ENCODE measurements at regions not wholly inside any gene's neighbourhood (a gene's known extent, or its start where the extent isn't known, plus 50 kb on each side); places are given as distances from the start of the nearest gene placed in this dataset.

GRCh38 chr18:73556904-73557303 is 590.7 kb downstream of the FBXO15 start:
- no peak for DNase-seq
- Histone ChIP-seq H2BK15ac (ENCODE audit: low read depth, low read length) (no peak overlapping the region), H3K56ac (ENCODE audit: insufficient read length, low read depth, low read length) (no peak overlapping the region), H3T11ph (ENCODE audit: low read length) (no peak overlapping the region), H2BK120ac (ENCODE audit: low read depth, low read length, poor library complexity, severe bottlenecking) (no peak overlapping the region), H3K14ac (ENCODE audit: insufficient read depth, low read length) (no peak overlapping the region), H3K4me1 (ENCODE audit: insufficient read depth, low read length) (no peaks in the 10 kb centered on the region), H2BK20ac (ENCODE audit: low read depth, low read length, poor library complexity, severe bottlenecking) (no peak overlapping the region), H4K20me1 (ENCODE audit: control insufficient read depth, insufficient read depth, insufficient read length) (no peaks in the 10 kb centered on the region), H2BK5ac (ENCODE audit: insufficient read length, low read length) (no peak overlapping the region), H3K23ac (ENCODE audit: insufficient read length, low read depth, low read length) (no peak overlapping the region), H3K27me3 (ENCODE audit: insufficient read depth, low read length) (no peaks in the 10 kb centered on the region), H3K18ac (ENCODE audit: insufficient read length, low read depth, low read length) (no peak overlapping the region), H3K79me1 (ENCODE audit: insufficient read depth, low read depth, low read length, poor library complexity, severe bottlenecking) (no peaks in the 10 kb centered on the region), H2AFZ (ENCODE audit: low read length) (no peak overlapping the region), H4K91ac (ENCODE audit: insufficient read length, low read depth, low read length) (no peak overlapping the region), H3K23me2 (ENCODE audit: insufficient read length, low read depth, low read length, poor library complexity, severe bottlenecking) (no peaks in the 10 kb centered on the region), H2BK12ac (ENCODE audit: insufficient read length, low read depth, low read length) (no peak overlapping the region), H3K9ac (ENCODE audit: extremely low read depth, insufficient read length, low read length) (no peak overlapping the region), H3K27ac (ENCODE audit: insufficient read length, low read depth, low read length) (no peak overlapping the region), H4K5ac (ENCODE audit: insufficient read length, low read depth, low read length) (no peak overlapping the region), H3K4ac (ENCODE audit: low read depth, low read length) (no peak overlapping the region), H3K79me2 (ENCODE audit: insufficient read depth, low read length) (no peaks in the 10 kb centered on the region), H3K9me3 (ENCODE audit: control insufficient read depth, low read depth, low read length) (no peaks in the 10 kb centered on the region), H2AK5ac (ENCODE audit: insufficient read length, low read length) (no peak overlapping the region), H3K4me2 (ENCODE audit: insufficient read depth, insufficient read length, low read length) (no peak overlapping the region), H4K8ac (replicated peaks; ENCODE audit: insufficient read length, low read depth, low read length) (no peak overlapping the region)
- no peak for TF ChIP-seq CTCF (conservative IDR thresholded peaks at IDR 0.05)
- Mint-ChIP-seq H3K36me3 (ENCODE audit: insufficient read depth in 1 of 3, low read depth in 3 of 3) (no peaks in the 10 kb centered on the region), H3K27ac (no peak overlapping the region), H3K4me3 (no peak overlapping the region), H3K4me1 (no peaks in the 10 kb centered on the region), H3K27me3 (ENCODE audit: low read depth) (no peaks in the 10 kb centered on the region), H3K9me3 (peaks cover 0 to 3% of the 10 kb centered on the region in 2 experiments; a peak in 2 of 5 replicates)
- WGBS (ENCODE audit: extremely low coverage, insufficient read length, low lambda C conversion rate): no CpG with 5 or more reads among the region's 4 CpGs

All from H9 (cell line).